ENCODE measurements at regions not wholly inside any gene's neighbourhood (a gene's known extent, or its start where the extent isn't known, plus 50 kb on each side); places are given as distances from the start of the nearest gene placed in this dataset.

DNA sequence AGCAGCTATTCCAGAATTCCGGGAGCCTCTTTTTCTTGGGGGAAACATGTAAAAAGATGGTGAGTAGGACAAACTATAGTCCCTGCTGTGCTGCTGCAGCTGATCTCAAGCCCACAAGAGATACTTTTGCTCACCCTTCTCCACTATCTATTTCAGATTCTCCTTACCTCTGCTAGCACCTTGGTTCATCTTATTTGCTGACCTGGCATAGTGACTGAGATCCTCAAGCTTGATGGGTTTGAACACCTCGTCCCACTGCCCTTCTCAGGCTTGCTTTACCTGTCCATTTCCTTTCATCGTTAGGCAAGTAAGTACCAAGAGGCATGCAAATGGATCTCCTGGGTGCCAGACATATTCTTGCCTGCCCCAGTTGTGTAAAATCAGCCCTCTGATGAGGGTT is 338.4 kb upstream of the SMARCA2 start:
- Histone ChIP-seq H3K4me3 (no peak overlapping the region), H3K27ac (no peak overlapping the region), H3K4me1 (no peaks in the 10 kb centered on the region), H3K36me3 (no peaks in the 10 kb centered on the region), H3K27me3 (no peaks in the 10 kb centered on the region), H3K9me3 (peaks cover 0 to 8% of the 10 kb centered on the region in 2 donors)
- TF ChIP-seq, protein P1, sequence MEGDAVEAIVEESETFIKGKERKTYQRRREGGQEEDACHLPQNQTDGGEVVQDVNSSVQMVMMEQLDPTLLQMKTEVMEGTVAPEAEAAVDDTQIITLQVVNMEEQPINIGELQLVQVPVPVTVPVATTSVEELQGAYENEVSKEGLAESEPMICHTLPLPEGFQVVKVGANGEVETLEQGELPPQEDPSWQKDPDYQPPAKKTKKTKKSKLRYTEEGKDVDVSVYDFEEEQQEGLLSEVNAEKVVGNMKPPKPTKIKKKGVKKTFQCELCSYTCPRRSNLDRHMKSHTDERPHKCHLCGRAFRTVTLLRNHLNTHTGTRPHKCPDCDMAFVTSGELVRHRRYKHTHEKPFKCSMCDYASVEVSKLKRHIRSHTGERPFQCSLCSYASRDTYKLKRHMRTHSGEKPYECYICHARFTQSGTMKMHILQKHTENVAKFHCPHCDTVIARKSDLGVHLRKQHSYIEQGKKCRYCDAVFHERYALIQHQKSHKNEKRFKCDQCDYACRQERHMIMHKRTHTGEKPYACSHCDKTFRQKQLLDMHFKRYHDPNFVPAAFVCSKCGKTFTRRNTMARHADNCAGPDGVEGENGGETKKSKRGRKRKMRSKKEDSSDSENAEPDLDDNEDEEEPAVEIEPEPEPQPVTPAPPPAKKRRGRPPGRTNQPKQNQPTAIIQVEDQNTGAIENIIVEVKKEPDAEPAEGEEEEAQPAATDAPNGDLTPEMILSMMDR (IDR thresholded peaks at IDR 0.05), result no peak
- DNase-seq (ENCODE audit: low spot score), result no peak

DNA sequence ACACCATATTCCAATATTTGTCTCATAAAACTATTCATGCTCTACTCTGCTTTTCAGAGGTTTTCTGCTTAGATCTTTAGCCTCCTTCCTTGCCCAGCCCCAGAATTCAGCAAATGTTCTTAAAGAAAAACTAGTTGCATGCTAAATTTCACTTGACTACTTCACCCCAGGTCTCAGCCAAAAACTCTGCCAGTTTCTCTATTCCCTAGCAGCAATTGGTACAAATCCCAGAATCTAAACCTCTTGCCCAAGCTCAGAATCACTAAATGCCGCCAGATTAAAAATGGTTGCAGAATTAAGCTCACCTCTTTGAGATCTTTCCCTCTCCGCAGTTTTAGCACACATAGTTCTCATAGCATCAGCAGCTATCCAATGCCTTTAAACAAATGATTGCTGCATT is 331.2 kb upstream of the SMARCA2 start:
- Histone ChIP-seq H3K27ac (no peak overlapping the region), H3K9me3 (no peaks in the 10 kb centered on the region), H3K27me3 (no peaks in the 10 kb centered on the region), H3K4me3 (no peak overlapping the region), H3K36me3 (no peaks in the 10 kb centered on the region), H3K4me1 (no peaks in the 10 kb centered on the region)
- TF ChIP-seq, protein P1 (IDR thresholded peaks at IDR 0.05), result no peak
- DNase-seq (ENCODE audit: low spot score), result no peak

DNA sequence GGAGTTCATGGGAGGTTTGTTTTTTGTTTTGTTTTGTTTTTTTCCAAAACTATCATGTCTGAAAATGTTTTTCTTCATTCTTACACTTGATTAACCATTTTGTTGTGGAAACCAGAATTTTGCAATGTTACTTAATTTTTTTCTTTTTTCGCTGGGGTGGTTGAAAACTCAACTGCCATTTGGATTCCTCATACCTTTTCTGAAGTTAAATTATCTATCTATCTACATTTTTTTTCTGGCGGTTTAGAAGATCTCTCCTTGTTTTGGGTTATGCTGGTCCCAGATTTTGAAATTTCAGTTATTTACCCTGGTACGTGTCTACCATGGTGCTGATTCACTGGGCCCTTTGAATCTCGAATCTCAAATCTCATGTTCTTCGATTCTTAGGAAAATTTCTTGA is 316.2 kb upstream of the SMARCA2 start:
- TF ChIP-seq, protein P1 (IDR thresholded peaks at IDR 0.05), result no peak
- DNase-seq (ENCODE audit: low spot score), result no peak
- H3K9me3 ChIP-seq, result no peaks in the 10 kb centered on the region
- no peak overlapping the region for H3K27ac ChIP-seq
- H3K36me3 ChIP-seq, result no peaks in the 10 kb centered on the region
- H3K4me3 ChIP-seq, result no peak overlapping the region
- no peaks in the 10 kb centered on the region for H3K27me3 ChIP-seq
- no peaks in the 10 kb centered on the region for H3K4me1 ChIP-seq

DNA sequence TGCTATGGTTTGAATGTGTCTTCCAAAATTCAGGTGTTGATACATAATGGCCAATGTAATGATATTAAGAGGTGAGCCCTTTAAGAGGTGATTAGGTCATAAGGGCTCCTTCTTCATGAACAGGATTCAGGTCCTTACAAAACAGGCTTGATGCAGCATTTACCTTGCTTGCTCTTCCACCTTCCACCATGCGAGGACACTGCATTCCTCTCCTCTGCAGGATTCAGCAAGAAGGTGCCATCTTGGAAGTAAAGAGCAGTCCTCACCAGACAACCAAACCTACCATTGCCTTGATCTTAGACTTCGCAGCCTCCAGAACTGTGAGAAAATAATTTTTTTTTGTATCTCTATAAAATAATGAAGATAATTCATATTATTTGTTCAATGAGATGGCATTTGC is 314.0 kb upstream of the SMARCA2 start:
- DNase-seq (ENCODE audit: low spot score), result no peak
- H3K27me3 ChIP-seq, result no peaks in the 10 kb centered on the region
- H3K9me3 ChIP-seq, result no peaks in the 10 kb centered on the region
- H3K27ac ChIP-seq, result no peak overlapping the region
- no peaks in the 10 kb centered on the region for H3K36me3 ChIP-seq
- H3K4me3 ChIP-seq, result no peak overlapping the region
- H3K4me1 ChIP-seq, result no peaks in the 10 kb centered on the region
- TF ChIP-seq, protein P1 (IDR thresholded peaks at IDR 0.05), result no peak

DNA sequence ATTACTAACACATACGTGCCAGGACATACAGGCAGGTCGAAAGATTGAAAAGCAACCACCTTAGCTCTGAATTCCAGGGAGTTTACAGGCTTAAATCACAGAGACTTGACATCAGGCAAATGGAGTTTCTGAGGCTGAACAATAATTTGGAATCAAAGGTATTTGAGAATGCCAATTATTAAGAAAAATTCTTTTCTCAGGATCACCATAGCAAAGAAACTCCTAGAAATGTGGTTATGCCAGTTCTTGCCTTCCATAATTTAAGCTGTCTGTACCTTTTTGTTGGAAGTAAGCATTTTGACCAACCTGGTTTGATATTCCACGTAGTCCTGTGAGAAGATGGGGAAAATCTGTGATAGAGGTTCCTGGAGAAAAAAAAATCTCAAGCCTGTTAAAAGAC is 312.4 kb upstream of the SMARCA2 start:
- Histone ChIP-seq H3K36me3 (no peaks in the 10 kb centered on the region), H3K4me3 (no peak overlapping the region), H3K4me1 (no peaks in the 10 kb centered on the region), H3K27ac (no peak overlapping the region), H3K9me3 (no peaks in the 10 kb centered on the region), H3K27me3 (no peaks in the 10 kb centered on the region)
- TF ChIP-seq, protein P1 (IDR thresholded peaks at IDR 0.05), result no peak
- no peak for DNase-seq (ENCODE audit: low spot score)

DNA sequence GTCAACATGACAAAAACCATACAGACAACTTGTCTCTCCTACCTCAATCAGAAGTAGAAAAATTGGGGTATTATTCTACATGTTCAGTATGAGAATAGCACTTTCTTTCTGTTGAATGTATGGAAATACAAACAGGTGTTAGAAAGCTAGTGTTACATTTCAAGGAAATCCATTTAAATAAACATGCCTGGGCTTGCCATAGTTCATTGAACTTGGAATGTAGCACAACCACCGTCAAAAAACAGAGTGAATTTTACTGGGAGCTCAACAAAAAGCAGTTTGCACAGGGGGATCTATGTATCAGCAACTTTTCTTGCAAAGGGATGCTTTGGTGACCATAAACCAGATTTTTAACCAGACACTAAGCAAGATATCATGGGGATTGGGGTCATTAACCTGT is 307.9 kb upstream of the SMARCA2 start:
- Histone ChIP-seq H3K36me3 (no peaks in the 10 kb centered on the region), H3K27ac (no peak overlapping the region), H3K4me1 (no peaks in the 10 kb centered on the region), H3K27me3 (no peaks in the 10 kb centered on the region), H3K4me3 (no peak overlapping the region), H3K9me3 (no peaks in the 10 kb centered on the region)
- DNase-seq (ENCODE audit: low spot score), result no peak
- TF ChIP-seq, protein P1 (IDR thresholded peaks at IDR 0.05), result no peak

All from right atrium auricular region (tissue), 2 donors.